ENCODE measurements at regions not wholly inside any gene's neighbourhood (a gene's known extent, or its start where the extent isn't known, plus 50 kb on each side); places are given as distances from the start of the nearest gene placed in this dataset.

DNA sequence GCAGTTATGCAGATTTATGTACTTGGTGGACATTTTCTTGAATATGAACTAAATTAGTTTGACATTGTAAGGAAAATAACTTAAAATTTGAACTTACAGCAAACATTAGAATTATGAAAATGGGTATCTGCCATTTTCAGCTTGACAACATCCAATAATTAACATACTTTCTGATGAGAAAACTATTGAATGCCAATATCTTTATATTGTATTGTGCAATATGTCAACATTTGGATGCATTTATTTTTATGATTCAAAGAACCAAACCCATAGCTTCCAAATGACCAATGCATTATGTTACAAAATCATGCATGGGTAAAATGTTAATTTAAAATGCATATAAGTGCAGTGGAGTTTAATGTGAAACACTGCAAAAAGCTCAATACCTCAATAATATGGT is 562.5 kb downstream of the TRAM1L1 start:
- no peak for TF ChIP-seq PAX5 (IDR thresholded peaks at IDR 0.05; ENCODE audit: insufficient read depth, low read length, severe bottlenecking)
- no peak for TF ChIP-seq POU2F2 (IDR thresholded peaks at IDR 0.05; ENCODE audit: low read depth, low read length)
- TF ChIP-seq POLR2A (IDR thresholded peaks at IDR 0.05; ENCODE audit: low read depth, low read length), result no peak
- TF ChIP-seq SPI1 (IDR thresholded peaks at IDR 0.05; ENCODE audit: low read depth, low read length), result no peak
- TF ChIP-seq POLR2AphosphoS5 (IDR thresholded peaks at IDR 0.05; ENCODE audit: low read depth, low read length), result no peak
- no peak for TF ChIP-seq TAF1 (IDR thresholded peaks at IDR 0.05; ENCODE audit: low read depth, low read length)
- FAIRE-seq, result no peak

GRCh38 chr4:116520886-116521285 is 564.5 kb downstream of the TRAM1L1 start:
- DNase-seq (ENCODE audit: insufficient read length, low spot score), result no peak
- TF ChIP-seq POU2F2 (IDR thresholded peaks at IDR 0.05; ENCODE audit: low read depth, low read length) (no peak), POLR2A (IDR thresholded peaks at IDR 0.05; ENCODE audit: low read depth, low read length) (no peak), SPI1 (IDR thresholded peaks at IDR 0.05; ENCODE audit: low read depth, low read length) (peak; percentile 69)
- FAIRE-seq, result no peak

More for the DNA sequence above, 562.5 kb downstream of the TRAM1L1 start:
- DNase-seq (ENCODE audit: insufficient read length, low spot score), result no peak

GRCh38 chr4:116516711-116517110 is 568.7 kb downstream of the TRAM1L1 start:
- DNase-seq (ENCODE audit: insufficient read length, low spot score) (no peak), FAIRE-seq (no peak)
- TF ChIP-seq PAX5 (IDR thresholded peaks at IDR 0.05; ENCODE audit: insufficient read depth, low read length, severe bottlenecking), result no peak
- no peak for TF ChIP-seq TAF1 (IDR thresholded peaks at IDR 0.05; ENCODE audit: low read depth, low read length)
- TF ChIP-seq POLR2AphosphoS5 (IDR thresholded peaks at IDR 0.05; ENCODE audit: low read depth, low read length), result no peak
- TF ChIP-seq POLR2A (IDR thresholded peaks at IDR 0.05; ENCODE audit: low read depth, low read length), result no peak
- no peak for TF ChIP-seq POU2F2 (IDR thresholded peaks at IDR 0.05; ENCODE audit: low read depth, low read length)
- TF ChIP-seq SPI1 (IDR thresholded peaks at IDR 0.05; ENCODE audit: low read depth, low read length), result no peak

DNA sequence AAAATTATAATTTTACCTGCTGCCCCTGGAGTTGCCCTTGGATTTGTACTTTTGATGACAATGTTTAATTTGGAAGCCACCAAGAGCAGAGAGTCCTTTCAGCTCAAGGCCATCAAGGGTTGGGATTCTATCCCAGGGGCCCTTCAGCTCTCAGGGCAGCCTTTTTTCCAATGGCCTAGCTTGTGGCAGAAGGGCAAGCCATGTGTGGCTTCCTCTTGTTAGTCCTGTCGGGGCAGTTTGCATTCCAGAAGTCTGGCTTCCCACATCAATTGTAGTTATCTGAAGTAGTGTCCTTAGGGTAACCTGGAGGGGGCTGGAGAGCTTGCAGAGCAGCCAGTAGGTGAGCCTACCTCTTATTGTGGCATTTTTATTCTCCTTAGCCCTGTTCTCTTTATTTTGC is 569.4 kb downstream of the TRAM1L1 start:
- FAIRE-seq (no peak), DNase-seq (ENCODE audit: insufficient read length, low spot score) (no peak)

GRCh38 chr4:116512552-116512951 is 572.8 kb downstream of the TRAM1L1 start:
- DNase-seq (ENCODE audit: insufficient read length, low spot score) (no peak), FAIRE-seq (no peak)
- TF ChIP-seq TAF1 (IDR thresholded peaks at IDR 0.05; ENCODE audit: low read depth, low read length) (no peak), SPI1 (IDR thresholded peaks at IDR 0.05; ENCODE audit: low read depth, low read length) (no peak), POLR2AphosphoS5 (IDR thresholded peaks at IDR 0.05; ENCODE audit: low read depth, low read length) (no peak), POU2F2 (IDR thresholded peaks at IDR 0.05; ENCODE audit: low read depth, low read length) (no peak), POLR2A (IDR thresholded peaks at IDR 0.05; ENCODE audit: low read depth, low read length) (no peak), PAX5 (IDR thresholded peaks at IDR 0.05; ENCODE audit: insufficient read depth, low read length, severe bottlenecking) (no peak)

More for the DNA sequence above, 569.4 kb downstream of the TRAM1L1 start:
- no peak for TF ChIP-seq PAX5 (IDR thresholded peaks at IDR 0.05; ENCODE audit: insufficient read depth, low read length, severe bottlenecking)
- no peak for TF ChIP-seq SPI1 (IDR thresholded peaks at IDR 0.05; ENCODE audit: low read depth, low read length)
- no peak for TF ChIP-seq POLR2A (IDR thresholded peaks at IDR 0.05; ENCODE audit: low read depth, low read length)
- TF ChIP-seq POLR2AphosphoS5 (IDR thresholded peaks at IDR 0.05; ENCODE audit: low read depth, low read length), result no peak

DNA sequence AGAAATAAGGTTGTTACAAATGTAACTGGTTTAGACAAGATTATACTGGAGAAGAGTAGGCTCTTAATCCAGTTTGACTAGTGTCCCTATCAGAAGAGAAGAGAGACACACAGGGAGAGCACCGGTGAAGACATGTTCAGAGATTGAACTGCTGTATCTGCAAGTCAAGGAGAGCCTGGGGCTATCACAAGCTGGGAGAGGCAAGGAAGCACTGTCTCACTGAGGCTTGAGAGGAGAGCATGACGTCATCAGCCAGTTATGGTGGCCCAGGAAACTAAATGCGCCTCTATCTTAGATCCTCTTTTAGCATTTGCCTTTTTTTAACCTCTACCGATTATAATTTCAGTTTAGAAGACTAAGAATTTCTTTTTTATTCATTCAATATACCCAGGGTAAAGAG is 583.4 kb downstream of the TRAM1L1 start:
- TF ChIP-seq SPI1 (IDR thresholded peaks at IDR 0.05; ENCODE audit: low read depth, low read length) (no peak), POU2F2 (IDR thresholded peaks at IDR 0.05; ENCODE audit: low read depth, low read length) (no peak), PAX5 (IDR thresholded peaks at IDR 0.05; ENCODE audit: insufficient read depth, low read length, severe bottlenecking) (no peak), TAF1 (IDR thresholded peaks at IDR 0.05; ENCODE audit: low read depth, low read length) (no peak), POLR2A (IDR thresholded peaks at IDR 0.05; ENCODE audit: low read depth, low read length) (no peak), POLR2AphosphoS5 (IDR thresholded peaks at IDR 0.05; ENCODE audit: low read depth, low read length) (no peak)
- DNase-seq (ENCODE audit: insufficient read length, low spot score) (no peak), FAIRE-seq (no peak)

- DNase-seq (ENCODE audit: insufficient read length, low spot score) (no peak), FAIRE-seq (no peak)
- TF ChIP-seq POLR2A (IDR thresholded peaks at IDR 0.05; ENCODE audit: low read depth, low read length) (no peak), PAX5 (IDR thresholded peaks at IDR 0.05; ENCODE audit: insufficient read depth, low read length, severe bottlenecking) (no peak), TAF1 (IDR thresholded peaks at IDR 0.05; ENCODE audit: low read depth, low read length) (no peak), SPI1 (IDR thresholded peaks at IDR 0.05; ENCODE audit: low read depth, low read length) (no peak), POU2F2 (IDR thresholded peaks at IDR 0.05; ENCODE audit: low read depth, low read length) (no peak), POLR2AphosphoS5 (IDR thresholded peaks at IDR 0.05; ENCODE audit: low read depth, low read length) (no peak)
Measured at GRCh38 chr4:116500225-116500624, 585.2 kb downstream of the TRAM1L1 start.

DNA sequence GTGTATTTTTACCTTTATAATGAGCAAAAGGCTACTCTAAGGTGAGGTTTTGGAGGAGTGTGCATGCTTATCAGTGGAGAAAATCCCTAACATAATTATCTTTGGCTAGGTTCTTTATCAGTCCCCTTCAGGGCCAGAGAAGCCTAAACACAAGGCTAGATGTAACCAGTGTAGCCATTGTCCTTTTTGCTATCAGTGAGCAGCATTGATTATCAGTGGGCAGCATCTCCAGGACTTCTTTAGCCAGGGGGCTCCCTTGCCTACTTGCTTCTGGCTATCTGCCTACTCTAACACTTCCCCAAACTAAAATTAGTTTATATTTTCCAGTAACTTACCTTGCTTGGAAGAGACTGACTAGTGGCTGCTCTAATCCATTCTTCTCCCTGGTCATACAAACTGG is 595.6 kb downstream of the TRAM1L1 start:
- no peak for FAIRE-seq
- TF ChIP-seq POLR2A (IDR thresholded peaks at IDR 0.05; ENCODE audit: low read depth, low read length) (no peak), POLR2AphosphoS5 (IDR thresholded peaks at IDR 0.05; ENCODE audit: low read depth, low read length) (no peak), PAX5 (IDR thresholded peaks at IDR 0.05; ENCODE audit: insufficient read depth, low read length, severe bottlenecking) (no peak), POU2F2 (IDR thresholded peaks at IDR 0.05; ENCODE audit: low read depth, low read length) (no peak), TAF1 (IDR thresholded peaks at IDR 0.05; ENCODE audit: low read depth, low read length) (no peak), SPI1 (IDR thresholded peaks at IDR 0.05; ENCODE audit: low read depth, low read length) (no peak)

DNA sequence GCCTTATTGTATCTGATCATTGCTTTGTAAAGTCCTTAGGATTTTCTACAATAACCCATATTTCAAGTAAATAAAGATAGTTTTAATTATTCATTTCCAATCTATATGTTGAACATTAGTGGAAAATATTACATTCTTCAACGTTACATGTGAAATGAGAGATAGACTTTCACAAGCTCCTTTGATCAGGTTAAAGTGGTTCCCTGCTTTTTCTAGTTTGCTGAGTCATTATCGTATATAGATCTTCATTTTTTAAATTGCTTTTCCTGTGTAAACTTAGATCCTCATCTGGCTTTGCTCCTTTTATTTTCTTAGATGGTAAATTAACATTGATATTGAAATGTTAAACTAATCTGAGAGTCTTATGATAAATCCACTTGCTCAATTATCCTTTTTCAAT is 599.0 kb downstream of the TRAM1L1 start:
- no peak for DNase-seq (ENCODE audit: insufficient read length, low spot score)
- FAIRE-seq, result no peak

More for the DNA sequence above, 595.6 kb downstream of the TRAM1L1 start:
- no peak for DNase-seq (ENCODE audit: insufficient read length, low spot score)

GRCh38 chr4:116480546-116480945 is 604.8 kb downstream of the TRAM1L1 start:
- FAIRE-seq (no peak), DNase-seq (ENCODE audit: insufficient read length, low spot score) (no peak)
- no peak for TF ChIP-seq SPI1 (IDR thresholded peaks at IDR 0.05; ENCODE audit: low read depth, low read length)
- no peak for TF ChIP-seq POLR2A (IDR thresholded peaks at IDR 0.05; ENCODE audit: low read depth, low read length)
- TF ChIP-seq POLR2AphosphoS5 (IDR thresholded peaks at IDR 0.05; ENCODE audit: low read depth, low read length), result no peak
- no peak for TF ChIP-seq PAX5 (IDR thresholded peaks at IDR 0.05; ENCODE audit: insufficient read depth, low read length, severe bottlenecking)
- TF ChIP-seq TAF1 (IDR thresholded peaks at IDR 0.05; ENCODE audit: low read depth, low read length), result no peak
- no peak for TF ChIP-seq POU2F2 (IDR thresholded peaks at IDR 0.05; ENCODE audit: low read depth, low read length)

More for the DNA sequence above, 599.0 kb downstream of the TRAM1L1 start:
- no peak for TF ChIP-seq POU2F2 (IDR thresholded peaks at IDR 0.05; ENCODE audit: low read depth, low read length)
- no peak for TF ChIP-seq POLR2AphosphoS5 (IDR thresholded peaks at IDR 0.05; ENCODE audit: low read depth, low read length)
- no peak for TF ChIP-seq POLR2A (IDR thresholded peaks at IDR 0.05; ENCODE audit: low read depth, low read length)
- TF ChIP-seq TAF1 (IDR thresholded peaks at IDR 0.05; ENCODE audit: low read depth, low read length), result no peak
- no peak for TF ChIP-seq SPI1 (IDR thresholded peaks at IDR 0.05; ENCODE audit: low read depth, low read length)
- TF ChIP-seq PAX5 (IDR thresholded peaks at IDR 0.05; ENCODE audit: insufficient read depth, low read length, severe bottlenecking), result no peak

Data from GM12891 (cell line).